T-helper 1 cell (primary cell): ENCODE measurements at regions not wholly inside any gene's neighbourhood (a gene's known extent, or its start where the extent isn't known, plus 50 kb on each side); places are given as distances from the start of the nearest gene placed in this dataset.
A peak's percentile ranks its signal among the peaks of the same experiment; 100 is the strongest.

Source experiments
- DNase-seq, 5 donors: peaks; one replicate each; pipeline ENCODE4 v3.0.0-alpha.2; 2012 to 2020

DNA sequence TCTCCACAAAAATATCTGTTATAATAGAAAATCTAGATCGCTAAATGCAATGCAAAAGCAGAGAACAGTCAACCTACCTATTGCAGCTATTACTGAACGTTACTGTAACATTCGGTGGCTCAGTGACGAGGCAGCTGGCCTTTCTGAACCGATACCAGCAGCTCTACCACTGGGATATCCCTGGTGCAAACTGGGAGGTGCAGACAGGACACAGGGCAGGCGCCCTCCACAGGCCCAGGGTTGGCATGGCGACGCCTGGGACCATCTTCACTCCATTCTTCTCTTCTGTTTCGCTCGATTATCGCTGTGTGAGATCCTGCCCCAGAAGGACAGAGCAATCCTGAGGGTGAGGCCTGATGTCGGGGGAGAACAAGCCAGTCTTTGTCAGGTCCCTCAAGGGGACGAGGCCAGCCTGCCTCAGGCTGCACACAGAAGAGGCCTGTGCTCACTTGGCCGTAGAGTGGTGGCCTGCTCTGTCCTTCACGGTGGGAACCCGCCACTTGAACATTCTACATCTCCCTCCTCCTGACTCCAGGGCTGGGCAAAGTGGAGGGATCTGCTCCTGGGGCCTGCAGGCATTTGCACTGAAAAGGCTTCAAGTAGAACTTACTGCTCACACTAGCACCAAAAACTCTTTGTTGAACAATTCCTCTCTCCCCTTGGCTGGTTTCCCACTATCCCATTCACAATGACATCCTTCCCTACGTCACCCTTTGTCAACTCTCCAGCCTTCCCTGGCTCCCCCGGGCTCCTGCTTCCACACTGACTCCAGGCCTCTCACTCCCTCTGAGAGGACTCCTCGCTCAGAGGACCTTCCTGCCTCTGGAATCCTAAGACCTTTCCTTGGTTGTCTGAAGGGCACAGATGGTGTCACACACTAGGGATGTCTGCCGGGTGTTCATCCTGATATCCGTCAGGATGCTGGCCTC, 49.7 kb downstream of the CYRIA start:
- no peak for DNase-seq

DNA sequence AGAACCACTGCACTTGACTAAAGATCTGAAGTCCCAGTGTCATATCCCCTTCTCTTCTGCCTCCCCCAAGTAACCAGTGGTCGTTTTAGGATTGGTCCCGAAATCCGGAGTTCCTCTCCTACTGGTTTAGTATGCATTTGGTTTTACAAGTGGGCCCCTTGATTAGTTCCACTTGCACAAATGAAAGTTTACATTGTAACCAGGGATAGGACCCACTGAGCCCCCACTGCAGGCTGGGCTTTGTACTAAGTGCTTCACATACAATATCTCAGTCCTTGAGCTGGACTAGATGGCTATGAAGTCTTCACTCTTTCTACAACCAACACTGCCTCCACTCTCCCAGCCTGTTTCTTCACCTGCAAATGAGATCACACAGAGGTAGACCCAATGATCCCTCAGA, 50.4 kb downstream of the CYRIA start:
- no peak for DNase-seq

- DNase-seq, result no peak
These were observed 51.2 kb downstream of the CYRIA start for GRCh38 chr2:16614314-16614860.

DNA sequence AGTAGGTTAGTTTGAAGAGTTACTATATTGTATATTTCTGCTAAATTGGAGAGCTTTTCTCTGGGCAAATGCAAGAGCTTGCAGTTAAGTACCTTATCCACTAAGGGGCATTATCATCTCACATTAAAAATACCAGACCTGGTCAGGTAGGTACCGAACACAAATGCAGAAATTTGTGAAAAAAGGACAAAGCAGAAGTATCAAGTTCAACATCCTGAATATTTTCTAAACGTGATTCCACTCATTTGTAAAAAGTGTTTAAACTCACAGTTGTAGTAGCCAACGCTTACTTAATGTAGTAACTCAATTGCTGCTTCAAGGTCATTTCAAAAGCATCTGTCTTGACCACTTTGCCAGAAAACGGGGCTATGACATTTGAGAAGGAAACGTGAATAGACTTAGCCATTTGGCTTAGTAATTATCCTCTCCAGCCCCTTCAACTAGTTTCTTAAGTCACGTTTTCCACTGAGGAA, 52.1 kb downstream of the CYRIA start:
- no peak for DNase-seq

DNA sequence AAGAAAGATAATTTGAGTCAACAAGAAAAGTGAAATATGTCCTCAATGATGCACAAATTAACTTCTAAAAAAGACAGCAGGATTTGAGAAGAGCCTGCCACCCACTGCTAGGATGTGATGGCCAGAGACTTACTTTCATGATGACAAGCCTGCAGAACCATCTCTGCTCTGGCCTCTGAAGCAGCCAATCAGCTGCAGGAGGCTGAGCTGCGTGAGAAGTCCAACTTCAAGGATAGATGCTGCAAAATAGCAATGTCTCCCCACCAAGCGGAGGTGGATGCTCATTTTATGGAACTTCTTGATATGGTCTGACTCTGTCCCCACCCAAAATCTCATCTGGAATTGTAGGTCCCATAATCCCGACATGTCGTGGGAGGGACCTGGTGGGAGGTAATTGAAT, 53.1 kb downstream of the CYRIA start:
- no peak for DNase-seq

GRCh38 chr2:16609786-16610185, 55.8 kb downstream of the CYRIA start:
- DNase-seq, result no peak

- peak; percentile 54 to 75 (median 61) for DNase-seq
These were observed 56.7 kb downstream of the CYRIA start for GRCh38 chr2:16608661-16609643.

DNA sequence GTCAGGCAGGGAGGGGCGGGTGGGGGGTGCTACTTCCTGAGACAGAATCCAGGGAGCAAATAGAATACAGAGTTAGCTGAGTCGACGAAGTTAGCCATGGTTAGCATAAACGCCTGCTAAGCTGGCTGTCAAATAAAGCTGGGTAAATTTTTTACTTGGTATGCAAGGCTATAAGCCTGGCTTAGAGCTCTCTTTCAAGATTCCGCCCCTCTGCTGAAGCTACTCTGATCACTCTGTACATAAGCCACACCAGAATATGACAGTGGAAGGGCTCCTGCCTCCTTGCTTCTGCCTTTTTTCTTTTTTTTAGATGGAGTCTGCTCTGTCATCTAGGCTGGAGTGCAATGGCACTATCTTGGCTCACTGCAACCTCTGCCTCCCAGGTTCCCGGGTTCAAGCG, 58.3 kb downstream of the CYRIA start:
- DNase-seq, result no peak

DNA sequence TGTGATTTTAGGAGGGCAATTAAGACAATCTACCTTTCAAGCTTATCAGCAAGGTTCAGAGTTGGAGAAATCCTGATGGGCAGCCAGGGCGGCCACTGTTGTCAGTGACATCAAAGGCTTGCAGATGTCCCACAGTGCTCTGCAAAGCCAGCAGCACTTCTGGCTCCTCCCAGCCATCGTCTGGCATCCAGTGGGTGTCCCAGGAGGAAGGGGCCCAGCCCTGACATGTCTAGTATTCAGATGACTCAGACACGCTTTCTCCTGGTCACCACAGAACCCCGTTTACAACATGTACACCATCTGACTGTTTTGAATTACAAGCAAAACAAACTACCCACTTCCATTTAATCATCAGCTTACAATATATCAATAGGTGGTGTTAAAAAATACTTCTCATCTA, 61.4 kb downstream of the CYRIA start:
- DNase-seq, result no peak

GRCh38 chr2:16591370-16591933, 74.2 kb downstream of the CYRIA start:
- DNase-seq, result no peak

- no peak for DNase-seq
These were observed 76.2 kb downstream of the CYRIA start for GRCh38 chr2:16589465-16589864.

GRCh38 chr2:16588565-16588964, 77.1 kb downstream of the CYRIA start:
- DNase-seq, result no peak

DNA sequence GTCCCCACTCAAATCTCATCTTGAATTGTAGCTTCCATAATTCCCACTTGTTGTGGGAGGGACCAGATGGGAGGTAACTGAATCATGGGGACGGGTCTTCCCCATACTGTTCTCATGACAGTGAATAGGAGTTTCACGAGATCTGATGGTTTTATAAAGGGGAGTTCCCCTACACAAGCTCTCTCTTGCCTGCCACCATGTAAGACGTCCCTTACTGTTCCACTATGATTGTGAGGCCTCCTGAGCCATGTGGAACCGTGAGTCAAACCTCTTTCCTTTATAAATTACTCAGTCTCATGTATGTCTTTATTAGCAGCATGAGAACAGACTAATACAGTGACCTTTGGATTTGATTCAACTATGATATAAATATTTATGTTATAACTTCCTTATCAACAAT, 78.0 kb downstream of the CYRIA start:
- no peak for DNase-seq

- no peak for DNase-seq
These were observed 80.7 kb downstream of the CYRIA start for GRCh38 chr2:16584824-16585540.

GRCh38 chr2:16584084-16584483, 81.5 kb downstream of the CYRIA start:
- no peak for DNase-seq

GRCh38 chr2:16581241-16581640, 84.4 kb downstream of the CYRIA start:
- no peak for DNase-seq

GRCh38 chr2:16578081-16578480, 87.6 kb downstream of the CYRIA start:
- no peak for DNase-seq

GRCh38 chr2:16570516-16570915, 95.1 kb downstream of the CYRIA start:
- DNase-seq, result no peak

DNA sequence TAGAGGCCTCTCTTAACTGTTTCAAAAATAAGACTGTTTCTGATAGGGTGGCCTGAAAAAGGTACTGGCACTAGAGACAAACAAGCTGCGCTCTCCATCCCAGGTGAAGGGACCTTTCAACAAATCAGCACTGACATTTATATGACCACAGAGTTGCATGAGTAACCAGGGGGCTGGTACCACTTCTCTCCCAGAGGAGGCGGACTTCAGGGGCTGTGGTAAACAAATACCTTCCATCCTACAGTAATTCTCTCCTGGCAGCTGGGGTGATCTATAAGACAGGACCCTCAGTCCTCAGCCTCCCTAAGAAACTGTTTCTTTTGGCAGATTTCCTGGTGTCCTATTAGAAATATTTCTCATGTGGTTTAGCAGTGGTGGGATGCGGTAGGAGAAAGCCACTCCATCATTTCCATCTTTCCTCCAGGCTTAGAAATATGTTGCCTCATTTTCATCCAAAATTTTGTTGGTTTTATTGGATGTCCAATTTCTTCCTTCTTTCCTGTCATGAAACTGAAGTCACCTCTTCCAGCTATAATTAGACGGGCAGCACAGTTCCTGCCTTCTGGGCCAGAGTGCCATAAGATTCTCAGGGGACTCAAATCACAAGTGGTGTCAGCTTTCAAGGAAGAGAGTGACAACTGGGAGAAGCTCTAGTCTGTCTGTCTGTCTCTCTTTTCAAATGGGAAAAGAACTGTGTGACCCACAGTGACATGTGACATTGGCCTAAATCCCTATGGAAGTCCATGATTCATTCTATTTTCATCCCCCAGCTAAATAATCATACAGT, 96.4 kb downstream of the CYRIA start:
- no peak for DNase-seq

DNA sequence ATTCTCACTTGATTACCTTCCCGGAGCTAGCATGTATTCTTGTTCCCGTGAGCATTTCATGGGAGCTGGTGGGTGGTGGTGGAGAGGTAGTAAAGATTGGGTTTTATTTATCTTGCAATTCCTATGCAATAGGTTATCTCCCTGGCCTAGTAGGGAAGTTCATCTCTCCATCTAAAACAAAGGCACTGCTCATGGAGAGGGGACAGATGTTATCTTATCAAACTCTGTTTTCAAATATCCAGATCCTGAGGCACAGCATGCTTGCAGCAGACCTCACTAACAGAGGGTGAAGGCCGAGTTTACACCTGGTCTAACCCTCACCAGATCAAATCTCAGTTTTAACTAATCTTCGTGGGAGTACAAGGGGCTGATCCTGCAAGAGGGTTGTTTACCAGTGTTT, 98.9 kb downstream of the CYRIA start:
- DNase-seq, result no peak

DNA sequence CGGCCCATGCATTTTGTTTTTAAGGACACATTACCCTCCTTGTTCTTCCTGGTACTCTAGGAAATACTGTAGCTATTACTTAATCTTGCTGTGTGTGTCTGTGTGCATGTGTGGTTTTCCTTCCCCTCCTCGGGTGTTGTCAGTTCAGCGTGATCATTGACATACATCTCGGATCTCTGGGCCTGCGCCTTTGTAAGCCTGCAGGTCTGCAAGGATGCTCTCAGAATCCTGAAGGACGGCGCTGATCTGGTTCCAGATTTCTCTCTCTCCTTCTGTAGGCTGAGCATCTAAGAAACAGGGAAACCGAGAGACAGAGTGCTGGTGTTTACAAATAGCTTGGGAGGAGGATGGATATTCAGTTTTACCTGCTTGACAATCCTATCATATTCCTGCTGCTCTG, 100.2 kb downstream of the CYRIA start:
- DNase-seq, result no peak
